Bronchial epithelial cell (primary cell): ENCODE measurements at regions not wholly inside any gene's neighbourhood (a gene's known extent, or its start where the extent isn't known, plus 50 kb on each side); places are given as distances from the start of the nearest gene placed in this dataset.

Experiments
- DNase-seq: peaks from one replicate; pipeline ENCODE4 v3.0.0-alpha.2; 2010; ENCODE audit warnings: low read depth
- FAIRE-seq: peaks from 2 replicates; lab custom pipeline; 2011; peaks lifted over from hg19 to GRCh38; lab: Jason Lieb, UNC
- H3K27me3 ChIP-seq: 2 replicates; pipeline ENCODE4 v1.5.1; 2011; ENCODE audit warnings: low read length; ENCODE audit not compliant: control insufficient read depth, insufficient read depth
- H3K36me3 ChIP-seq: 2 replicates; pipeline ENCODE4 v1.5.1; 2011; ENCODE audit warnings: low read length; ENCODE audit not compliant: control insufficient read depth, insufficient read depth
- H3K4me3 ChIP-seq: 2 replicates; pipeline ENCODE4 v1.5.1; 2011; ENCODE audit warnings: mild to moderate bottlenecking, low read depth, low read length, control low read depth
- TF ChIP-seq, protein P1 (sequence below): IDR thresholded peaks from 2 replicates; pipeline ENCODE4 v1.5.1; 2011; ENCODE audit warnings: mild to moderate bottlenecking, moderate library complexity, low read length, control low read depth, inconsistent platforms; ENCODE audit not compliant: insufficient read depth, severe bottlenecking

DNA sequence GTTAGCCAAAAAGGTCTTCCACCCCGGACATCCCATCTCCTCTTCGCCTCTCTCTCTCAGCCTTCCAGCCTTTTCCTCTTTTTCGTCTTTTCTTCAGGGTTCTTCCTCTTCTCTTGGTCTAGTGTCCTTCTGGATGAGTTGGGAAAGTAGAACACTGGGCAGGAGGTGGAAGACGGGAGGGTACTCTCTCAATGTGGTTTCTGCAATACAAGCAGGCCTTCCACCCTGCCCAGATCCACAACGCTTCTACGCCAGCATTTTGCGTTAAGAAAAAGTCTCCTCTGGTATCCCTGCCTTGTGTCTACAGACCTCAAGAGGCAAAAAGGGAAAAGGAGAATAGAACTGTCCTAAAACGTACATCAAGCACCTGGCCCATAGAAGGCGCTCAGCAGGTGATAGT, 587.8 kb downstream of the BNC2 start:
- H3K27me3 ChIP-seq: peaks cover 2% of the 10 kb centered on the region
- FAIRE-seq (no peak), DNase-seq (no peak)
- H3K36me3 ChIP-seq: no peaks in the 10 kb centered on the region
- H3K4me3 ChIP-seq: no peak overlapping the region
- TF ChIP-seq, protein P1, sequence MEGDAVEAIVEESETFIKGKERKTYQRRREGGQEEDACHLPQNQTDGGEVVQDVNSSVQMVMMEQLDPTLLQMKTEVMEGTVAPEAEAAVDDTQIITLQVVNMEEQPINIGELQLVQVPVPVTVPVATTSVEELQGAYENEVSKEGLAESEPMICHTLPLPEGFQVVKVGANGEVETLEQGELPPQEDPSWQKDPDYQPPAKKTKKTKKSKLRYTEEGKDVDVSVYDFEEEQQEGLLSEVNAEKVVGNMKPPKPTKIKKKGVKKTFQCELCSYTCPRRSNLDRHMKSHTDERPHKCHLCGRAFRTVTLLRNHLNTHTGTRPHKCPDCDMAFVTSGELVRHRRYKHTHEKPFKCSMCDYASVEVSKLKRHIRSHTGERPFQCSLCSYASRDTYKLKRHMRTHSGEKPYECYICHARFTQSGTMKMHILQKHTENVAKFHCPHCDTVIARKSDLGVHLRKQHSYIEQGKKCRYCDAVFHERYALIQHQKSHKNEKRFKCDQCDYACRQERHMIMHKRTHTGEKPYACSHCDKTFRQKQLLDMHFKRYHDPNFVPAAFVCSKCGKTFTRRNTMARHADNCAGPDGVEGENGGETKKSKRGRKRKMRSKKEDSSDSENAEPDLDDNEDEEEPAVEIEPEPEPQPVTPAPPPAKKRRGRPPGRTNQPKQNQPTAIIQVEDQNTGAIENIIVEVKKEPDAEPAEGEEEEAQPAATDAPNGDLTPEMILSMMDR: no peak

DNA sequence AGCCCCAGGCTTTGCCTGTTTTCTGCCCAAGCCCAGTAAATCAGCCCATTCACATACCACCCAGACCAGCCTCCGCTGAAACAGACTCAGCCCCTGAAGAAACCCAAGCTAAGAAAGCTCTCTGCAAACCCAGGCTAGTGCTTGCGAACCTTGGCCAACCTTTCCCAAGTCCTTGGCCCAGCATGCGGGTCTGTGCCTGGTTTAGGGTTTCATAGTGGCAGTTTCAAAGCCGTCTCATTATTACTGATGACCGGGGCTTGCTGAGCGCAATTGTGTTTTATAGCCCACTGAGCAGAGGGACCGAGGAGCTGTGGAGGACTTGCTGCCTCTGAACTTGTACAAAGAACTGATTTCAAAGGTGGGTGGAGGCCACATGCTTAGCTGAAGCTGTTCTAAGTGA, 584.3 kb downstream of the BNC2 start:
- H3K4me3 ChIP-seq: no peak overlapping the region
- no peak for DNase-seq
- no peak for FAIRE-seq
- TF ChIP-seq, protein P1: no peak
- H3K36me3 ChIP-seq: no peaks in the 10 kb centered on the region
- peaks cover 4% of the 10 kb centered on the region for H3K27me3 ChIP-seq

DNA sequence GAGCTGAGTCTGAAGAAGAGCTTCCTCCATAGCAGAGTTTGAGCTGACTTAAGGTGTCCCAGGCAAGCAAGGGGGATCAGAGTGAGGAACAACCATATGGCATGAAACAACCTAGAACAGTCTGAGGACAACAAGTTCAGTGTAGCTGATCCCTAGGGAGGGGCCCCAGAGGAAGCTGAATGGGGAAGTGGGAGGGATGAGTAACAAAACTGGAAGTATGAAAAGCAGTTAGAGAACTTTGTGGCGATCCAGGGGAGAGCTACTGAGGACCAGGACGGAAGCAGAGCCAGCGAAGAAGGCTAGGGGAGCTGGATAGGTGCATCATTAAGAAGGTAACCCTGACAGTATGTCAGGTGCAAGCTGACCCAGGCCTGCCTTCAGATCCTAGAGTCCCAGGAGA, 580.8 kb downstream of the BNC2 start:
- TF ChIP-seq, protein P1: no peak
- peak; percentile 7 for FAIRE-seq

DNA sequence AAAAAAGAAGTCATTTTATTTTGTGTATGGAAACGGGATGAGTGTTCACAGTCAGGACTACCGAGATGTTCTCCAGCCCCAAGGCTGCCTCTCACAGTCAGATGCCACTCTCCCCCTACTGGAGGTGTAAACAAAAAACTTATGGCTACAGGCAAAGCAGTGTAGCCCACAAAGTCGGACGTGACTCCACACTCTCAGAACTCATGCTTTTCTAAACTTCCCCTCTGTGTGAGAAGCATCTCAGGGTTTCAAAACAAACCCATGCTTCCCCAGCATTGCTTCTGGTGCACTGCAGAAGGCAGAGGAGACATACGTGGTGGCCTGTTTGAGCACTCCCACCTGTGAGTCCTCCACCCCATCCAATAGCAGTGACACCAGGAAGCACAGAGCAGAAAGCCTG, 580.3 kb downstream of the BNC2 start:
- TF ChIP-seq, protein P1: no peak
- no peak for FAIRE-seq
- Histone ChIP-seq H3K36me3 (no peaks in the 10 kb centered on the region), H3K27me3 (peaks cover 2% of the 10 kb centered on the region), H3K4me3 (no peak overlapping the region)
- no peak for DNase-seq

More for the DNA sequence above, 580.8 kb downstream of the BNC2 start:
- no peak overlapping the region for H3K4me3 ChIP-seq
- DNase-seq: no peak
- H3K27me3 ChIP-seq: peaks cover 4% of the 10 kb centered on the region
- H3K36me3 ChIP-seq: no peaks in the 10 kb centered on the region

GRCh38 chr9:16291921-16292320, 578.5 kb downstream of the BNC2 start:
- TF ChIP-seq, protein P1: no peak
- Histone ChIP-seq H3K27me3 (peaks cover 1% of the 10 kb centered on the region), H3K4me3 (no peak overlapping the region), H3K36me3 (no peaks in the 10 kb centered on the region)
- no peak for FAIRE-seq
- no peak for DNase-seq

DNA sequence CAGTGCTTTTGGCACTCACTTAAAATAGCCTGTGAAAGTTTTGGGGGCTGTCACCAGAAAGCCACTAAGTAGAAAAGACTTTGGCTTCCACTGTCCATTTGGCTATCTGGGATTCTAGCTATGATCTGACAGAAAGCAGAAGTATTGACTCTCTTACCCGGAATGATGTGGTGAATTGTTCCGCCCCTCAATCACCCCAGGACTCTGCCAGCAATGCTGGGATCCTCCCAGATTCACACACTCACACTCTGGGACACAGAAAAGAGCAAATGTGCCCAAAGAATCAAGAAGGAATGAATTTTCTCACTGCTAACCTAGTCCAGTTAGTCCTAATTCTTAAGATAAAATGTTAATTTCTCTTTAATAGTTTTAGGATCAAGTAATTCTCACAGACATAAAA, 576.9 kb downstream of the BNC2 start:
- TF ChIP-seq, protein P1: no peak
- no peak for FAIRE-seq
- no peaks in the 10 kb centered on the region for H3K27me3 ChIP-seq
- H3K4me3 ChIP-seq: no peak overlapping the region
- no peak for DNase-seq
- no peaks in the 10 kb centered on the region for H3K36me3 ChIP-seq
